ENCODE measurements at regions not wholly inside any gene's neighbourhood (a gene's known extent, or its start where the extent isn't known, plus 50 kb on each side); places are given as distances from the start of the nearest gene placed in this dataset.

- DNase-seq, result no peak
- H3K9me3 ChIP-seq, result no peaks in the 10 kb centered on the region
- no peaks in the 10 kb centered on the region for H3K27me3 ChIP-seq
- H3K4me1 ChIP-seq, result no peaks in the 10 kb centered on the region
- intact Hi-C loops (cut with DNase I), result no loop called here
- H3K4me3 ChIP-seq, result no peak overlapping the region
- no peaks in the 10 kb centered on the region for H3K36me3 ChIP-seq
- no peak overlapping the region for H3K27ac ChIP-seq
- no peak for ATAC-seq
- TF ChIP-seq POLR2A (IDR thresholded peaks at IDR 0.05) (no peak), CTCF (IDR thresholded peaks at IDR 0.05) (no peak)
- 58 to 79% (median 72%) methylated on average over 3 of the region's 3 CpGs for WGBS, 4 donors
Observed at GRCh38 chr14:85391892-85392291, 138.1 kb upstream of the FLRT2 start.

GRCh38 chr14:85399186-85399585 is 130.8 kb upstream of the FLRT2 start:
- Histone ChIP-seq H3K27ac (no peak overlapping the region), H3K27me3 (no peaks in the 10 kb centered on the region), H3K36me3 (no peaks in the 10 kb centered on the region), H3K4me3 (no peak overlapping the region), H3K9me3 (no peaks in the 10 kb centered on the region), H3K4me1 (peaks cover 0 to 15% (median 0%) of the 10 kb centered on the region in 12 donors)
- intact Hi-C loops (cut with DNase I), result no loop called here
- no peak for ATAC-seq
- DNase-seq, result no peak
- TF ChIP-seq CTCF (IDR thresholded peaks at IDR 0.05) (no peak), POLR2A (IDR thresholded peaks at IDR 0.05) (no peak)
- WGBS, 4 donors, result 81 to 91% (median 86%) methylated on average over 2 of the region's 2 CpGs

GRCh38 chr14:85400678-85401077 is 129.3 kb upstream of the FLRT2 start:
- intact Hi-C loops (cut with DNase I), result no loop called here

GRCh38 chr14:85401384-85401783 is 128.6 kb upstream of the FLRT2 start:
- Histone ChIP-seq H3K27ac (no peak overlapping the region), H3K36me3 (no peaks in the 10 kb centered on the region), H3K9me3 (no peaks in the 10 kb centered on the region), H3K4me1 (peaks cover 0 to 15% (median 0%) of the 10 kb centered on the region in 12 donors), H3K4me3 (no peak overlapping the region), H3K27me3 (no peaks in the 10 kb centered on the region)
- TF ChIP-seq POLR2A (IDR thresholded peaks at IDR 0.05), result no peak
- TF ChIP-seq CTCF (IDR thresholded peaks at IDR 0.05), result no peak
- DNase-seq (no peak), ATAC-seq (no peak)
- intact Hi-C loops (cut with DNase I), result no loop called here
- WGBS, 4 donors, result 25 to 54% (median 39%) methylated on average over 1 of the region's 1 CpG

More at GRCh38 chr14:85400678-85401077, 129.3 kb upstream of the FLRT2 start:
- DNase-seq, result no peak
- Histone ChIP-seq H3K4me3 (no peak overlapping the region), H3K4me1 (peaks cover 0 to 15% (median 0%) of the 10 kb centered on the region in 12 donors), H3K9me3 (no peaks in the 10 kb centered on the region), H3K27ac (no peak overlapping the region), H3K27me3 (no peaks in the 10 kb centered on the region), H3K36me3 (no peaks in the 10 kb centered on the region)
- WGBS, 4 donors, result 69 to 77% (median 71%) methylated on average over 3 of the region's 3 CpGs
- TF ChIP-seq POLR2A (IDR thresholded peaks at IDR 0.05), result no peak
- no peak for TF ChIP-seq CTCF (IDR thresholded peaks at IDR 0.05)
- no peak for ATAC-seq
